Activated naive CD4-positive, alpha-beta T cell treated with anti-CD3 and anti-CD28 coated beads for 36 hours (primary cell): ENCODE measurements at regions not wholly inside any gene's neighbourhood (a gene's known extent, or its start where the extent isn't known, plus 50 kb on each side); places are given as distances from the start of the nearest gene placed in this dataset.

Source experiments
- CTCF ChIA-PET: fragments of 350-600 bp; sonication (Branson Sonifier 250); formaldehyde crosslinking; loops from one replicate; lab custom pipeline; 2021; ENCODE audit warnings: antibody characterized with exemption; lab: Charles Lee
- DNase-seq: peaks from one replicate; pipeline ENCODE4 v3.0.0-alpha.2; 2020
- H3K27ac Mint-ChIP-seq: one replicate; pipeline ENCODE4 v1.8.0; 2021; ENCODE audit warnings: mild to moderate bottlenecking, mixed read lengths
- H3K27me3 Mint-ChIP-seq: one replicate; pipeline ENCODE4 v1.8.0; 2021; ENCODE audit warnings: low read depth, mixed read lengths
- H3K36me3 Mint-ChIP-seq: one replicate; pipeline ENCODE4 v1.8.0; 2021; ENCODE audit warnings: low read depth, mixed read lengths
- H3K4me1 Mint-ChIP-seq: one replicate; pipeline ENCODE4 v1.8.0; 2021; ENCODE audit warnings: low read depth, mixed read lengths
- H3K4me3 Mint-ChIP-seq: one replicate; pipeline ENCODE4 v1.8.0; 2021; ENCODE audit warnings: mild to moderate bottlenecking, moderate library complexity, mixed read lengths
- H3K9me3 Mint-ChIP-seq: one replicate; pipeline ENCODE4 v1.8.0; 2021; ENCODE audit warnings: mixed read lengths
- intact Hi-C: fragments of 100-400 bp; cut with micrococcal nuclease; formaldehyde crosslinking; loops from one replicate; pipeline ENCODE4 v1.15.1; 2023

GRCh38 chr14:104362761-104363605 lies 216.6 kb upstream of the C14orf180 start:
- Mint-ChIP-seq H3K9me3 (no peaks in the 10 kb centered on the region), H3K27ac (no peak overlapping the region), H3K27me3 (no peaks in the 10 kb centered on the region), H3K4me3 (no peak overlapping the region), H3K4me1 (no peaks in the 10 kb centered on the region), H3K36me3 (no peaks in the 10 kb centered on the region)
- peak; percentile 2 for DNase-seq
- intact Hi-C loops = no loop called here
- CTCF ChIA-PET = no interaction called here

GRCh38 chr14:104363891-104364760 lies 215.4 kb upstream of the C14orf180 start:
- no peaks in the 10 kb centered on the region for H3K27me3 Mint-ChIP-seq
- DNase-seq = no peak
- no peaks in the 10 kb centered on the region for H3K4me1 Mint-ChIP-seq
- H3K27ac Mint-ChIP-seq = no peak overlapping the region
- intact Hi-C loops = no loop called here
- no peak overlapping the region for H3K4me3 Mint-ChIP-seq
- CTCF ChIA-PET = no interaction called here
- H3K9me3 Mint-ChIP-seq = no peaks in the 10 kb centered on the region
- H3K36me3 Mint-ChIP-seq = no peaks in the 10 kb centered on the region

GRCh38 chr14:104364830-104365229 lies 214.7 kb upstream of the C14orf180 start:
- H3K4me1 Mint-ChIP-seq = no peaks in the 10 kb centered on the region
- H3K9me3 Mint-ChIP-seq = no peaks in the 10 kb centered on the region
- H3K27ac Mint-ChIP-seq = no peak overlapping the region
- intact Hi-C loops = no loop called here
- CTCF ChIA-PET = no interaction called here
- DNase-seq = no peak
- H3K4me3 Mint-ChIP-seq = no peak overlapping the region
- no peaks in the 10 kb centered on the region for H3K36me3 Mint-ChIP-seq
- no peaks in the 10 kb centered on the region for H3K27me3 Mint-ChIP-seq

- Mint-ChIP-seq H3K4me1 (peaks cover 2% of the 10 kb centered on the region), H3K9me3 (no peaks in the 10 kb centered on the region), H3K27ac (no peak overlapping the region), H3K36me3 (no peaks in the 10 kb centered on the region), H3K27me3 (no peaks in the 10 kb centered on the region), H3K4me3 (no peak overlapping the region)
- CTCF ChIA-PET = interaction anchor here (1.0 kb wide), 1 partner anchor 25 kb away, joined by 3 read pairs; no protein-coding TSS in a partner anchor
- intact Hi-C loops = no loop called here
- no peak for DNase-seq
Observed at GRCh38 chr14:104366931-104367865, 212.4 kb upstream of the C14orf180 start.

GRCh38 chr14:104367866-104368750 lies 211.5 kb upstream of the C14orf180 start:
- H3K27ac Mint-ChIP-seq = no peak overlapping the region
- H3K4me3 Mint-ChIP-seq = no peak overlapping the region
- H3K9me3 Mint-ChIP-seq = no peaks in the 10 kb centered on the region
- no peaks in the 10 kb centered on the region for H3K36me3 Mint-ChIP-seq
- CTCF ChIA-PET = no interaction called here
- no peaks in the 10 kb centered on the region for H3K27me3 Mint-ChIP-seq
- DNase-seq = no peak
- peaks cover 8% of the 10 kb centered on the region for H3K4me1 Mint-ChIP-seq
- intact Hi-C loops = no loop called here

- no peak overlapping the region for H3K27ac Mint-ChIP-seq
- H3K4me1 Mint-ChIP-seq = peaks cover 9% of the 10 kb centered on the region
- no peaks in the 10 kb centered on the region for H3K9me3 Mint-ChIP-seq
- intact Hi-C loops = no loop called here
- no peaks in the 10 kb centered on the region for H3K27me3 Mint-ChIP-seq
- H3K4me3 Mint-ChIP-seq = no peak overlapping the region
- no peak for DNase-seq
- CTCF ChIA-PET = no interaction called here
- H3K36me3 Mint-ChIP-seq = no peaks in the 10 kb centered on the region
Observed at GRCh38 chr14:104368751-104369100, 210.8 kb upstream of the C14orf180 start.

GRCh38 chr14:104369208-104369607 lies 210.4 kb upstream of the C14orf180 start:
- Mint-ChIP-seq H3K36me3 (no peaks in the 10 kb centered on the region), H3K27me3 (no peaks in the 10 kb centered on the region)
- CTCF ChIA-PET = no interaction called here

GRCh38 chr14:104370256-104370870 lies 209.2 kb upstream of the C14orf180 start:
- H3K27me3 Mint-ChIP-seq = no peaks in the 10 kb centered on the region
- intact Hi-C loops = loop anchor here (1.0 kb wide), 1 partner anchor 28 kb away; no protein-coding TSS in a partner anchor
- no peak for DNase-seq
- no peaks in the 10 kb centered on the region for H3K9me3 Mint-ChIP-seq
- no peak overlapping the region for H3K4me3 Mint-ChIP-seq
- no peak overlapping the region for H3K27ac Mint-ChIP-seq
- peaks cover 9% of the 10 kb centered on the region for H3K4me1 Mint-ChIP-seq
- CTCF ChIA-PET = no interaction called here
- no peaks in the 10 kb centered on the region for H3K36me3 Mint-ChIP-seq

More at GRCh38 chr14:104369208-104369607, 210.4 kb upstream of the C14orf180 start:
- intact Hi-C loops = no loop called here
- Mint-ChIP-seq H3K4me3 (no peak overlapping the region), H3K27ac (no peak overlapping the region), H3K9me3 (no peaks in the 10 kb centered on the region), H3K4me1 (peaks cover 9% of the 10 kb centered on the region)
- DNase-seq = no peak

- no peak overlapping the region for H3K27ac Mint-ChIP-seq
- H3K4me3 Mint-ChIP-seq = no peak overlapping the region
- H3K27me3 Mint-ChIP-seq = no peaks in the 10 kb centered on the region
- CTCF ChIA-PET = no interaction called here
- H3K4me1 Mint-ChIP-seq = peaks cover 9% of the 10 kb centered on the region
- DNase-seq = no peak
- H3K36me3 Mint-ChIP-seq = no peaks in the 10 kb centered on the region
- intact Hi-C loops = no loop called here
- H3K9me3 Mint-ChIP-seq = no peaks in the 10 kb centered on the region
Observed at GRCh38 chr14:104371031-104371430, 208.5 kb upstream of the C14orf180 start.

- no peak overlapping the region for H3K27ac Mint-ChIP-seq
- CTCF ChIA-PET = no interaction called here
- intact Hi-C loops = no loop called here
Observed at GRCh38 chr14:104371917-104372316, 207.6 kb upstream of the C14orf180 start.

More at GRCh38 chr14:104371917-104372316, 207.6 kb upstream of the C14orf180 start:
- no peaks in the 10 kb centered on the region for H3K36me3 Mint-ChIP-seq
- no peak for DNase-seq
- H3K4me1 Mint-ChIP-seq = peaks cover 9% of the 10 kb centered on the region
- no peaks in the 10 kb centered on the region for H3K27me3 Mint-ChIP-seq
- H3K9me3 Mint-ChIP-seq = no peaks in the 10 kb centered on the region
- no peak overlapping the region for H3K4me3 Mint-ChIP-seq
